ENCODE measurements at regions not wholly inside any gene's neighbourhood (a gene's known extent, or its start where the extent isn't known, plus 50 kb on each side); places are given as distances from the start of the nearest gene placed in this dataset.

GRCh38 chr18:59044855-59045254, 94.8 kb upstream of the SEC11C start:
- TF ChIP-seq CTCF (IDR thresholded peaks at IDR 0.05) = no peak
- TF ChIP-seq POLR2A (IDR thresholded peaks at IDR 0.05) = no peak
- TF ChIP-seq POLR2AphosphoS5 (IDR thresholded peaks at IDR 0.05) = no peak
- no peak for TF ChIP-seq EP300 (IDR thresholded peaks at IDR 0.05)

Data from stomach (tissue), 4 donors.